GM21447 (cell line): ENCODE measurements at regions not wholly inside any gene's neighbourhood (a gene's known extent, or its start where the extent isn't known, plus 50 kb on each side); places are given as distances from the start of the nearest gene placed in this dataset.

Source experiments
- ATAC-seq: cut with Tn5 transposase; IDR thresholded peaks from one replicate; pipeline ENCODE4 v1.9.1; 2021; ENCODE audit not compliant: unreplicated experiment

- no peak for ATAC-seq
These were observed 218.2 kb downstream of the BMP7 start for GRCh38 chr20:57048027-57048869.

DNA sequence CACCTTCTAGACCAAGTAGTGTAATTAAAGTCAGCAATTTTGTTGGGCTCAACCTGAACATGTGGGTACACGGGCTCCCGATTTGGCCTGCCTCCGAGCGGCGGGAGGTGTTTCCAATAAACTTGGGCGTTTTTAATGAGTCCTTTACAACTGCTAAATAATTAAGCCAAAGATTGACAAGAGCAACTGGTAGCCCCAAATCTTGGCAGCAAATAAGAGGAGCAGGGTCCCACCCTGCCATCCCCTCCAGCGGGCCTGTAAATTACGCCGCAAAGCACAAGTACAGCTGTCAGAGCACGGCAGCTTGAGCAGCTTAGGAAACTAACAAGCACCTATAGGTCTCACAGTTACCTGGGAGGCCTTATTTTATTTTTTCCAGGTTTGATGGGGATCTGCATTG is 217.1 kb downstream of the BMP7 start:
- ATAC-seq = no peak

DNA sequence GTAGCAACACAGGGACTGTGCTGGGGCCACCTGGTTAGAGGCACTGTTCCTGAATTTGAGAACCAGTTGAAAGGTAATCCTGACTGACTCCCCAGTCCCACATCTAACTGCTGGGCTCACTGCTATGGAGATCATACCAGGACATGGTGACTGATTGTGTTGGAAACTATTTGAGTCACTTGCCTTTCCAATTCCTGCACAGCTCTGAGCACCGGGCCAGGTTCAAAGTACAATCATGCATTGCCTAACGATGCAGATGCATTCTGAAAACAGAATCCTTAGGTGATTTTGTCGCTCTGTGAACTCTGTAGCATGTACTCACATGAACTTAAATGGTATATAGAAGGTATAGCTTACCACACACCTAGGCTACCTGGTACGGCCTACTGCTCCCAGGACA is 215.3 kb downstream of the BMP7 start:
- ATAC-seq = no peak

DNA sequence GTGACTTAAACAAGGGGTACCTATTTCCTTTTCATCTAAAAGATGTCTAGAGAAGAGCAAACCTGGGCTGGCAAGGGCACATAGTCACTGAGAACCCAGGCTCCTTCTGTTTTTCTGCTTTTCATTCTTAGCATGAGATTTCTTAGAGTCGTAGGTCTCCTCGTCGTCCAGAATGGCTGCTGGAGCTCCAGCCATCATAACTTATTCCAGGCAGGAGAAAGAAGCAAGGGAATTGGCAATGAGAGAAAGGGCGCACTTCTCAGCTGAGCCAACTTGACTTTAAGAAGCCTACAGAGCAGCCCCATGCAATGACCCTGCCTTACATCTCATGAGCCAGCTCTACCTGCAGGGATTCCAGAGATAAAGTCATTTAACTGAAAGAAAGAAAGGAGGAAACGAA is 213.4 kb downstream of the BMP7 start:
- ATAC-seq = no peak

- ATAC-seq = no peak
These were observed 212.5 kb downstream of the BMP7 start for GRCh38 chr20:57053793-57054552.

- ATAC-seq = no peak
These were observed 211.1 kb downstream of the BMP7 start for GRCh38 chr20:57055345-57055744.

DNA sequence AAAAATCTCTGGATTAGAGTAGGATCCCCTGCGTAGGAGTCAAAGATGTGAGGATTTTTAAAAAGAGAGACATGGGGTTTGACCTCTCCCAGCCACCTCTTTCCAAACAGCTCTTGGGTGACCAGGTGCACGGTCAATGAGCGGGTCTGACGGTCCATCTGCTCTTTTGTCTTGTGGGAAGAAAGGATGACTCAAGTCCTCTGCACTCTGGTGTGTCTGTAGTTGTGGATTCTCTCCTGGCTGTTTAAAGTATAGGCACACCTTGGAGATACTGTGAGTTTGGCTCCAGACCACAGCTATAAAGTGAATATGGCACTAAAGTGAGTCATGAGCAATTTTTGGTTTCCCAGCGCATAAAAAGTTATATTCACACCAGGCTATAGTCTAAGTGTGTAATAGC is 209.8 kb downstream of the BMP7 start:
- no peak for ATAC-seq

DNA sequence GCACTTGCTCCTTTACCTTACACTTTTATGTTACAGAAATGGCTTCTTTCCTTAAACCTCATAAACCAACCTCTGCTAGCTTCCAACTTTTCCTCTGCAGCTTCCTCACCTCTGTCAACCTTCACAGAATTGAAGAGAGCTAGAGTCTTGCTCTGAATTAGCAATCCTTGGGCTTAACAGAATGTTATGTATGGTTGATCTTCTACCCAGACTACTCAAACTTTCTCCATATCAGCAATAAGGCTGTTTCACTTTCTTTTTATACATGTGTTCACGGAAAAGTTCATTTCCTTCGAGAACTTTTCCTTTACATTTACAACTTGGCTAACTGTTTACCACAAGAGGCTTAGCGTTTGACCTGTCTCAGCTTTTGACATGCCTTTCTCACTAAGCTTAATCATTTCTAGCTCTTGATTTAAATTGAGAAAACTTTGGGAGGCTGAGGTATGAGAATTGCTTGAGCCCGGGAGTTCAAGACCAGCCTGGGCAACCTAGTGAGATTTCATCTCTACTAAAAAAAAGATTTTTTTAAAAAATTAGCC is 207.3 kb downstream of the BMP7 start:
- ATAC-seq = no peak

GRCh38 chr20:57060407-57061050 is 205.9 kb downstream of the BMP7 start:
- ATAC-seq = no peak

DNA sequence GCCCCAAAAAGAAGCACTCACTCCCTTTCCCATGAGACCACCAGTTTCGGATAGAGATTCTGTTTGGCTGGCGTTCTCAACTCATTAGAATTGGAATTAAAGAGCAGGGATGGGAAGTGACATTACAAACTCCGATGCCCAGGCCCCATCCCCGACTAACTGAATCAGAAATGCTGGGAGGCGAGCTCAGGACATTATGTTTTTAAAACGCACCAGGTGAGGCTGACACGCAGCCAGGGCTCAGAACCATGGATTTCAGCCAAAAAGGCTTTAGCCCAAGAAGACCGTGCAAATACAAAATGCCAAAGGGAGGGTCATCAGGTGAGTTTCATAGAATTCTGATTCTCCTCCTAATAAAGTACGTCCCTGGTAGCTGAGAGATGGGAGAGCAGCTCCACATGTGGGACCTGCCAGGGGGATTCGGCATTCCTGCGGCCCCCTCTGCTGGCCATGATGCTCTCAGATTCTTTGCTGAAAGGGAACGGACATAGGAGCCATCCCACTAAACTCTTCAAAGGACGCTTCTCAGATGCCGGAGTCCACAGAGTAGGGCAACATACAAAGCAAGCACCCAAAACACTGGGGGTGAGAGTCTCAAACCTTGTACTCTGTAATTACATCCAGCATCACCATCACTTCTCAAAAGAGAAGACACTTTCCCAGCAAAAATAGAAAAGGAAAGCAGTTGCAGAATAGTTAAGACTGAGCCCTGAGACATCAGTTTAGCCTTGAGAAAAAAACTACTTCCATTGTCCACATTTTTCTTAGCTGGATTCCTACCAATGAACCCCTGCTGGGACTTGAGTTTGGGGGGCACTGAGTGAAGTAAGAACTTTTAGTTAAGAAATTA is 205.2 kb downstream of the BMP7 start:
- no peak for ATAC-seq

DNA sequence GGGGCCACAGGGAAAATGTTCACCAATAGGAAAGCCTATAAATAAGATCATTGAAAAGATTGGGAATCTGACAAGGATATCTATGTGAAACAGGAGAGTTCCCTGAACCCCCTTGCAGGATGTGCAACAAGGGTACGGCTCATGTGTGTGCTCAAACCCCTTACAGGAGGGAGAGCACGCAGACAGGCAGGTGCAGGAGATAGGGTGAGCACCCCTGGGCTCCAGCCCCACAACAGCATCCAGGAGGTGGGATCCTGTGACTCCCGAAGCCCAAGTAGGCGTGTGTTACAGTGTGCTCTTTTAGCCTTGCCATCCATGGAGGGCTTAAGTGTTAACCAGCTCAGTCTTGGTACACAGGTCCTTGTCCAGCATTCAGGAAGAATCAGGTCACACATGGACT is 204.2 kb downstream of the BMP7 start:
- no peak for ATAC-seq

GRCh38 chr20:57062696-57063270 is 203.7 kb downstream of the BMP7 start:
- no peak for ATAC-seq

DNA sequence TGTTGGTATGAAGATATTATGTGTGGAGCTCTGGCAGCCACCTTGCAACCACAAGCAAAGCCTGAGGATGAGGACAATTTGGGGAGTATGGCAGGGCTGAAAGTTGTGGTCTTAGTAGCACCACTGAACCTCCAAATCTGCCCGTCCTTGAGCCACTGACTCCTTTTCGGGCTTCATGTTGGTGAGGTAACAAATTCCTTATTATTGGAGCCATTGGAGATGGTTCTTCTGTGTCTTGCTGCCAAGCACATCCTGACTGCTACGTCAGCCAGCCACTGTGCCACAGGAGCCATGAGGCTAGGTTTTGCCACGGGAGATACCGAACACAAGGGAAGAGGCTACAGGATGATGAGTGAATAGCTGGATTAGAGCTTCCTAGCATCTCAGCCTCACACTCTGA is 201.6 kb downstream of the BMP7 start:
- no peak for ATAC-seq

DNA sequence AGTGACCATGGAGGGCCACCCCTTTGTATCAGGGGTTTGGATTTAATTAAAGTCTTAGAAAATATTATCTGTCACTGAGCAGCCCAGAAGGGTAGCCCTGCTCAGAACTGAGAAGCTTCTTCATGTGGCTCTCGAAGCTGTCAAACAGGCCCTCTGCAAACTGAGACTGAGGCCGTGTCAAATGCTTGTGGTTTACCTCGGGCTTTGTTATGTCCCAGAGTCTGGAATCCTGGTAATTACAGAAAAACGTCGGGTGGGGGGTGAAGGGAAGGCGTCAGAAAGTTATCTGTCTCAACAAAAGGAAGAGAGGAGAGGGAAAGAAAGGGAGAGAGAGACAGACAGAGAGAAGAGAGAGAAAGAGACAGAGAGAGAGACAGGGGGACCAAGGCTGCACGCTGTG is 200.8 kb downstream of the BMP7 start:
- no peak for ATAC-seq

GRCh38 chr20:57066126-57066900 is 200.1 kb downstream of the BMP7 start:
- ATAC-seq = no peak

GRCh38 chr20:57069442-57069841 is 197.0 kb downstream of the BMP7 start:
- no peak for ATAC-seq

- ATAC-seq = no peak
These were observed 196.1 kb downstream of the BMP7 start for GRCh38 chr20:57070296-57070695.

- ATAC-seq = no peak
These were observed 195.1 kb downstream of the BMP7 start for GRCh38 chr20:57071283-57071731.

- no peak for ATAC-seq
These were observed 194.4 kb downstream of the BMP7 start for GRCh38 chr20:57071954-57072583.
